Mammary epithelial cell (primary cell): ENCODE measurements at regions not wholly inside any gene's neighbourhood (a gene's known extent, or its start where the extent isn't known, plus 50 kb on each side); places are given as distances from the start of the nearest gene placed in this dataset.

ENCODE experiments used
- EZH2 ChIP-seq: IDR thresholded peaks from 2 replicates; pipeline ENCODE4 v1.6.1; 2012; ENCODE audit warnings: low read length, inconsistent platforms, borderline replicate concordance
- TF ChIP-seq, protein P1 (sequence below), 2 donors: IDR thresholded peaks in 1 of 2; conservative IDR thresholded peaks in 1 of 2; 2 replicates each; pipeline ENCODE4 v1.5.1; 2011 to 2012; ENCODE audit warnings: inconsistent platforms in 2 of 2, low read length in 2 of 2, mild to moderate bottlenecking in 2 of 2, control low read depth in 1 of 2, low read depth in 1 of 2; ENCODE audit not compliant: insufficient read depth in 1 of 2; ENCODE audit errors: extremely low read depth in 1 of 2

- TF ChIP-seq, protein P1, sequence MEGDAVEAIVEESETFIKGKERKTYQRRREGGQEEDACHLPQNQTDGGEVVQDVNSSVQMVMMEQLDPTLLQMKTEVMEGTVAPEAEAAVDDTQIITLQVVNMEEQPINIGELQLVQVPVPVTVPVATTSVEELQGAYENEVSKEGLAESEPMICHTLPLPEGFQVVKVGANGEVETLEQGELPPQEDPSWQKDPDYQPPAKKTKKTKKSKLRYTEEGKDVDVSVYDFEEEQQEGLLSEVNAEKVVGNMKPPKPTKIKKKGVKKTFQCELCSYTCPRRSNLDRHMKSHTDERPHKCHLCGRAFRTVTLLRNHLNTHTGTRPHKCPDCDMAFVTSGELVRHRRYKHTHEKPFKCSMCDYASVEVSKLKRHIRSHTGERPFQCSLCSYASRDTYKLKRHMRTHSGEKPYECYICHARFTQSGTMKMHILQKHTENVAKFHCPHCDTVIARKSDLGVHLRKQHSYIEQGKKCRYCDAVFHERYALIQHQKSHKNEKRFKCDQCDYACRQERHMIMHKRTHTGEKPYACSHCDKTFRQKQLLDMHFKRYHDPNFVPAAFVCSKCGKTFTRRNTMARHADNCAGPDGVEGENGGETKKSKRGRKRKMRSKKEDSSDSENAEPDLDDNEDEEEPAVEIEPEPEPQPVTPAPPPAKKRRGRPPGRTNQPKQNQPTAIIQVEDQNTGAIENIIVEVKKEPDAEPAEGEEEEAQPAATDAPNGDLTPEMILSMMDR (conservative IDR thresholded peaks at IDR 0.05 in 1 of 2, IDR thresholded peaks at IDR 0.05 in 1 of 2; ENCODE audit: extremely low read depth in 1 of 2, insufficient read depth in 1 of 2, low read depth in 1 of 2, low read length in 2 of 2): no peak
- TF ChIP-seq EZH2: no peak
These were observed 83.3 kb upstream of the MAP4K4 start for GRCh38 chr2:101614127-101614759.
